ENCODE measurements at regions not wholly inside any gene's neighbourhood (a gene's known extent, or its start where the extent isn't known, plus 50 kb on each side); places are given as distances from the start of the nearest gene placed in this dataset.
"Not testable (repeated sequence)": the region's sequence is repeated elsewhere in the genome, so short reads cannot be mapped to it uniquely, and the experiment has no call there.

- peak; percentile 53 for DNase-seq
Observed at GRCh38 chr11:122440811-122441665, 214.5 kb upstream of the UBASH3B start.

- peak; percentile 64 for DNase-seq
Observed at GRCh38 chr11:122439866-122440810, 215.4 kb upstream of the UBASH3B start.

GRCh38 chr11:122436188-122436555, 219.3 kb upstream of the UBASH3B start:
- peak; percentile 22 for DNase-seq

DNA sequence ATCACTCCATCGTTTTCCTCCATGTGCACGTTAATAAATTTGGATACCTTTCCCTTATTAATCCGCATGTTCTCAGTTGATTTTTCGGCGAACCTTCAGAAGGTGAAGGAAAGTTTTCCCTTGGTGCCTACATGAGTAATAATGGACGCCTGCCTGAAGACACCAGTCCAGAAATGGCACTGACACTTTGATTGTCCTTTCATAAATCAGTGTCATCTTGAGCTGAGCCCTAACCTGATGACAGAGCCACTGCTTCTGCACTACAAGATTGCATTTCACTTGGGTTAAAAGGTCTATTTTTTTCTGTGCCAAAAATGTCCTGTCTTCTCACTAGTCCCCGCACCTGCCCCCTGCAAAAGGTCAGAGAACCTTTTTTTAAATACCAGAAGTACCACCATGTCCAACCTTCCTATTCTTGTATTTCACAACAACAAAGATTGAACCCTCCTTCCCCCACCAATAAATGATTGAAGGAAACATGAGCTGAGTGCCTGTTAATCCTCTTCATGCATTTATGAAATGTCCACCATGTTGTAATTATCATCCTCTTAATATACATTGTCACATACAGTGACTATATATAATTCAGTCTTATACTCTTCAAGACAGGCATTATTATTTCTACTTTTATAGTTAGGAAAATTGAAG, 219.9 kb upstream of the UBASH3B start:
- DNase-seq: no peak

GRCh38 chr11:122434786-122435185, 220.7 kb upstream of the UBASH3B start:
- no peak for DNase-seq

- DNase-seq: no peak
Observed at GRCh38 chr11:122430490-122430889, 225.0 kb upstream of the UBASH3B start.

- no peak for DNase-seq
Observed at GRCh38 chr11:122426073-122426472, 229.4 kb upstream of the UBASH3B start.

DNA sequence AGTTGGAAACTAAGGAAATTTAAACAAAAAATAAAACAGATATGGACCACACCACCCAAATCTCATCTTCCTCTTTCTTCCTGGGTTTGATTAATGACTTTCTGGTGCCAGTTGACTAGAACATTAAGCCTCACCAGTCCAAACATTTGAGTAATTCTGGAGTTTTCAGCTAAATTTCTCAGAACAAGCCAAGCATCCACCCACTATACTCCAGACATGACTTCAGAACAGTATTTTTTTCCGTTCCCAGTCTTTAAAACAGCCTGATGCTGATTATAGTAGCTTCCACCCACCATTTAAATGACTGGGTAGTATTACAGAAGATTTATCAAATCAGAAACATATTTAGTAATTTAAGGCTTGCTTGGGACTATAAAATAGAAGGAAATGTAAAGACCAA, 230.9 kb upstream of the UBASH3B start:
- no peak for DNase-seq

- no peak for DNase-seq
Observed at GRCh38 chr11:122423886-122424285, 231.6 kb upstream of the UBASH3B start.

- DNase-seq: no peak
Observed at GRCh38 chr11:122423273-122423672, 232.2 kb upstream of the UBASH3B start.

DNA sequence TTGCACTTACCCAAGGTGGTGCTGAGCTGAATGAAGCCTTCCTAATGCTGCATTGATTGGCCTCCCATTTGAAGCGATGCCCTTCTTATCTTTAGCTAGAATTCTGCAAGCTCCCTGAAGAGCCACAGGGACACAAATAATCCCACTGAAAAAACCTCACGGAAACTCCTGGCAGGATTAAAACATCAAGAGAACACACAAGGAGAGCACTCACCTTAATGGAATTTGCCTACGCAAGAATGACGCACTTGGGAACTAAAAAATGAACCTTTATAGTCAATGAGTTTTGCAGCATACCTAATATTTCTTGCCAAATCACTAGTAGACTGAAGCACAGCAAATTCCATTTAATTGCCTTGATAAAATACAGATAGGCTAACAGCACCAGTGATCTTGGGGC, 232.8 kb upstream of the UBASH3B start:
- DNase-seq: no peak

- DNase-seq: no peak
Observed at GRCh38 chr11:122421702-122422101, 233.8 kb upstream of the UBASH3B start.

DNA sequence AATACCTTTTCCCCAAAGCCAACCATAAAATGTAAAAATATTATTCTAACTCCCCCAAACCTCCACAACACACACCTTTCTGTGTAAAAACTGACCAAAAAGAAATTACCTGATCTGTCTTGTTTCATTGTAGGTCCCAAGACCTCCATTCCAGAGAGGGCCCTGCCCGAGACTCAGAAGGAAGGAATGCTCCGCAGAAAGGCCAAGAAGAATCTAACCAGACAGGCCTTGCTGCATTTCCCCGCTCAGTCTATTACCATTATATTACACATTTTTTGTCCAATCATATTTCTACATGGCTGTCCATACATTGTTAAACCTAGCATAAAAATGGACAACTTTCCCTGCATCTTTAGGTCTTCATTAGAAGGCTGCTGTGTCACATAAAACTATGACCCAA, 237.5 kb upstream of the UBASH3B start:
- no peak for DNase-seq

GRCh38 chr11:122414406-122415018, 241.0 kb upstream of the UBASH3B start:
- no peak for DNase-seq

- no peak for DNase-seq
Observed at GRCh38 chr11:122413677-122414076, 241.8 kb upstream of the UBASH3B start.

GRCh38 chr11:122412581-122412980, 242.9 kb upstream of the UBASH3B start:
- DNase-seq: no peak

GRCh38 chr11:122406466-122406865, 249.1 kb upstream of the UBASH3B start:
- DNase-seq: no peak

DNA sequence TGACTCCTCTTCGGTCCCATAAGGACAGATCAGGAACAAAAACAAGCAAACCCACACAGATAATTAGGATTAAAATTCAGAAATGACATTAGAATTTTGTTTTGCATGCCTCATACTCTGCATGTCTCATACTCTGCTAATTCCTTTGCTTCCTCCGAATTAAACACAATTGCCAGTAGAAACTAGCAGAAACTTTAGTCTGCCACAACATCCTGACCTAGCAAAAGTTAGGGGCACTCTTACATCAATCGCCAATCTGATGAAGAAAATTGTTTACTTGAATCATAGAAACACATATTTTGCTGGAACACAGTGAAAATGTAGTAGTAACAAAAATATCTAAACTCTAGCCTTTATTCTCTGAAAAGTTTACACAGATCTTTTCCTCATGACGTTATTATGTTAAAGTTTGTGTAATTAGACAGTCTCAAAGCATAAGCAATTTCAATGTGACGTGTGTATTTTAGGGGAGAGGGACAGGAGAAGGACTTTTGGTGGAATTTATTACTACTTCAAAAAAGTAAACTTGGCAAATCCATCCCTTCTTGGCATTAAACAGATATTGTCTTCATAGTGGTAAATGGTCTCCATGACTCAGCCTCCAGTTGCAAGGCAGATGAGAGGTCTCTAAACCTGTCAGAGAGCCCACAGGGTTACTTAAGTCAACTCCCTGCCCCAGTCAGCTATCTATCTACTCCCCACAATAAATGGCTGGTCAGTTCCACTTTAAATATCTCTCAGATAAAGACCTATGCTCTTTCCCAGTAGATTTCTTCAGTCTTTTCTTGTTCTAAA, 249.8 kb upstream of the UBASH3B start:
- DNase-seq: no peak

GRCh38 chr11:122404571-122404970, 251.0 kb upstream of the UBASH3B start:
- no peak for DNase-seq

GRCh38 chr11:122401581-122401980, 253.9 kb upstream of the UBASH3B start:
- DNase-seq: not testable (repeated sequence)

GRCh38 chr11:122399375-122399774, 256.1 kb upstream of the UBASH3B start:
- no peak for DNase-seq

DNA sequence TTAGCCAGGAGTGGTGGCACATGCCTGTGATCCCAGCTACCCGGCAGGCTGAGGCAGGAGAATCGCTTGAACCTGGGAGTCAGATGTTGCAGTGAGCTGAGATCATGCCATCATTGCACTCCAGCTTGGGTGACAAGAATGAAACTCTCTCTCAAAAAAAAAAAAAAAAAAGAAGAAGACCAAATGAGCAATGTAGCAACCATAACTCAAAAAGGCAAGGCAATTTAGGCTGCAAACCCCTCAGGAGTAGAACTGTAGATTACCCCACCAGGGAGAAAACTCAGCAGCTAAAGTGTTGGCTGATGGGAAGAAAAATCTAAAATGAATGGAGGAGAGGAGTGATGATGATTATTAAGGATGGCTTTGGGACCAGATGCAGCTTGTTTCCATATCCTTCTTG, 256.7 kb upstream of the UBASH3B start:
- DNase-seq: no peak

Measured in femur (tissue), 1 donor.